Type B pancreatic cell (in vitro differentiated cells): ENCODE measurements at regions not wholly inside any gene's neighbourhood (a gene's known extent, or its start where the extent isn't known, plus 50 kb on each side); places are given as distances from the start of the nearest gene placed in this dataset.

Experiments
- DNase-seq: peaks from one replicate; pipeline ENCODE4 v3.0.0; 2021; ENCODE audit warnings: mixed read lengths; ENCODE audit not compliant: unreplicated experiment; ENCODE audit errors: extremely low spot score
- H3K27ac Mint-ChIP-seq: 2 replicates; pipeline ENCODE4 v1.8.0; 2021; ENCODE audit warnings: mild to moderate bottlenecking, mixed read lengths
- H3K27me3 Mint-ChIP-seq: 2 replicates; pipeline ENCODE4 v1.8.0; 2021; ENCODE audit warnings: mixed read lengths
- H3K36me3 Mint-ChIP-seq: 2 replicates; pipeline ENCODE4 v1.8.0; 2021; ENCODE audit warnings: mixed read lengths
- H3K4me1 Mint-ChIP-seq: one replicate; pipeline ENCODE4 v1.8.0; 2021; ENCODE audit warnings: mixed read lengths; ENCODE audit not compliant: unreplicated experiment
- H3K4me3 Mint-ChIP-seq: 2 replicates; pipeline ENCODE4 v1.8.0; 2021; ENCODE audit warnings: mild to moderate bottlenecking, mixed read lengths
- H3K9me3 Mint-ChIP-seq: 2 replicates; pipeline ENCODE4 v1.8.0; 2021; ENCODE audit warnings: mixed read lengths
- TF ChIP-seq, protein P1 (sequence below): fragments of 200-600 bp; sonication (generic); conservative IDR thresholded peaks from 2 replicates; pipeline ENCODE4 v1.5.0; 2021; ENCODE audit warnings: antibody characterized with exemption, mild to moderate bottlenecking

DNA sequence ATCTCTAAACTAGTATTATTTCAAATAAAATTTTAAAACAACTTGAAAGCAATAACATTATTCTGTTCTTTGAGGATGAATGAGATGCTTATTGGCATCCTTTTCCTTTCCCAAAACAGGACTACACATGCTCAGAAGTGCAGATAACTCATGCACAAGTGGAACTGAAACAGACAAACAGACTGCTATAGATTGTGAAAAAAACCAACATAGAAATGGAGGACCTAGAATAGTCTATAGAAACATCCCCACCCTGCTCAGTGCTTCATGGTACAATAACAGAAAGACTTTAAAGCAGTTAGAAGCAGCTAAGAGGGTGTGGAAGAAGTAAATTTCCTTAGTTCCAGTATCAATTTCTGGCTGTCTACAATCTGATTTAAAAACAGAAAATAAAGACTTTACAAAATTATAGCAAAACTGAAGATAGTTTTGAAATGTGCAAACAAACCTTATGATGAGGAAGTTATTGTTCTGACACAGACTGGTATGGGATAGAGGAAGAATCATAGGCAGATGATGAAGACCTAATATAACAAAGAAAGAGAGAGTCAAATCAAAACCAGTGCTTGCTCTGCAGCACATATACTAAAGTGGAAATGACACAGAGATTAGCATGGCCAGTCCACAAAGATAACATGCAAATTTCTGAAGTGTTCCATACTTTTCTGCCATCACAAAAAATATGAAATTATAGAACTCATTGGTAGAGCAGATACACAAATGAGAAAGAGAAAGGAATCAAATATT, 1025.4 kb downstream of the SQOR start:
- Mint-ChIP-seq H3K36me3 (no peaks in the 10 kb centered on the region), H3K27me3 (no peaks in the 10 kb centered on the region), H3K9me3 (no peaks in the 10 kb centered on the region), H3K4me1 (no peaks in the 10 kb centered on the region), H3K4me3 (no peak overlapping the region), H3K27ac (no peak overlapping the region)
- DNase-seq, result no peak
- TF ChIP-seq, protein P1, sequence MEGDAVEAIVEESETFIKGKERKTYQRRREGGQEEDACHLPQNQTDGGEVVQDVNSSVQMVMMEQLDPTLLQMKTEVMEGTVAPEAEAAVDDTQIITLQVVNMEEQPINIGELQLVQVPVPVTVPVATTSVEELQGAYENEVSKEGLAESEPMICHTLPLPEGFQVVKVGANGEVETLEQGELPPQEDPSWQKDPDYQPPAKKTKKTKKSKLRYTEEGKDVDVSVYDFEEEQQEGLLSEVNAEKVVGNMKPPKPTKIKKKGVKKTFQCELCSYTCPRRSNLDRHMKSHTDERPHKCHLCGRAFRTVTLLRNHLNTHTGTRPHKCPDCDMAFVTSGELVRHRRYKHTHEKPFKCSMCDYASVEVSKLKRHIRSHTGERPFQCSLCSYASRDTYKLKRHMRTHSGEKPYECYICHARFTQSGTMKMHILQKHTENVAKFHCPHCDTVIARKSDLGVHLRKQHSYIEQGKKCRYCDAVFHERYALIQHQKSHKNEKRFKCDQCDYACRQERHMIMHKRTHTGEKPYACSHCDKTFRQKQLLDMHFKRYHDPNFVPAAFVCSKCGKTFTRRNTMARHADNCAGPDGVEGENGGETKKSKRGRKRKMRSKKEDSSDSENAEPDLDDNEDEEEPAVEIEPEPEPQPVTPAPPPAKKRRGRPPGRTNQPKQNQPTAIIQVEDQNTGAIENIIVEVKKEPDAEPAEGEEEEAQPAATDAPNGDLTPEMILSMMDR, result no peak

DNA sequence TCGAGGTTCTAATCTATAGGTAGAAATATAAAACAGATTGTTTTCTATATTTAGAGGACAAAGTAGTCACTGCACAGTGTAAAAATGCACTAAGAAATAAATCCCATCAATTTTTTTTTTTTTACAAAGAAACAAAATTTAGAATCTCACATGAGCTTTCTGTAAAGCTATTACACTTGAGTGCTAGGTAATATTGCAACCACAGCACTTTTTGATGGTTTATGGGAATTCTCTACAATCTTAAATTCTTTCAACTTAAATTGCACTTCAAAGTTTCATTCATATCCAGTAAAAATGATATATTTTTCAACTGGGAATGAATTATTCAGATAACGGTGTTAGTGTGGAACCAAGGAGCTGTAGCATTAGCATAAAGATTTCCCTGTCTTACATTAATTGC, 1035.4 kb downstream of the SQOR start:
- no peak for DNase-seq
- H3K4me1 Mint-ChIP-seq, result peaks cover 5% of the 10 kb centered on the region
- no peak overlapping the region for H3K27ac Mint-ChIP-seq
- no peaks in the 10 kb centered on the region for H3K36me3 Mint-ChIP-seq
- H3K4me3 Mint-ChIP-seq, result no peak overlapping the region
- no peaks in the 10 kb centered on the region for H3K9me3 Mint-ChIP-seq
- TF ChIP-seq, protein P1, result no peak
- no peaks in the 10 kb centered on the region for H3K27me3 Mint-ChIP-seq

DNA sequence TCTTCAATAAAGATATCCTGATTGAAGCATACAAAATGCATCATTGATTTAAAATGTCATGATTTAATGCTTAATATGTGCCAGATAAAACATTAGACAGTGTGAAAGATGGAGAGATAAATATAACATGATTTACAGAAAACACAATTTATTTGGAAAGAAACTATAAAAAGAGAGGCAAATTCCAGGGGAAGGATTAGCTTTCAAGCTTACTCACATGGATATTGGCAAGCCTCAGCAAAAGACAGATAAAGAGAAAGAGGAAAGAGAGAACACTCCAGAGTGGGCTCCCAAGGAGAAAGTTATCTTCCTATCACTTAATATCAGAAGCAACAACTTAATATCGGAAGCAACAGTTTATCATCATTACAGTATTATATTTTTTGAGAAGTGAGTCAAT, 1036.5 kb downstream of the SQOR start:
- Mint-ChIP-seq H3K27ac (no peak overlapping the region), H3K4me3 (no peak overlapping the region), H3K36me3 (no peaks in the 10 kb centered on the region), H3K4me1 (peaks cover 5% of the 10 kb centered on the region), H3K27me3 (no peaks in the 10 kb centered on the region), H3K9me3 (no peaks in the 10 kb centered on the region)
- TF ChIP-seq, protein P1, result no peak
- no peak for DNase-seq

DNA sequence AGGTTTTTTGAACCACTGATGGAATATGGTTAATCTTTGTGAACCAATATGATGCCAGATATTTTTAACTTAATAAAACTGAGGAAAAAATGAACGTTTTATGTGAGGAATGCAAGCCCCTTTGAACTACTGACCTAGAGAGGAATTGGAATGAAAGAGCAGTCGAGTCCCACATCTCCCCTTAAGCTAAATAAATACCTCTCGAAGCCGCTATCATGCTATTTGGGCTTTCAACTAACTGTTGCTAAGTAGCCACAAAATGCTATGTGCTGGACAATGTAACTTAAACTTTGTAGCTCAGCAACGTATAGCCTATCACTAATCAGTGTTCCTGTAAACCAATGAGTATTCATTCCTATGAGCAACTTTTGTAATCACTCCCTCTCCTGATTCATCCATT, 1037.2 kb downstream of the SQOR start:
- no peaks in the 10 kb centered on the region for H3K36me3 Mint-ChIP-seq
- no peak overlapping the region for H3K4me3 Mint-ChIP-seq
- TF ChIP-seq, protein P1, result no peak
- peaks cover 5% of the 10 kb centered on the region for H3K4me1 Mint-ChIP-seq
- no peaks in the 10 kb centered on the region for H3K27me3 Mint-ChIP-seq
- DNase-seq, result no peak
- no peaks in the 10 kb centered on the region for H3K9me3 Mint-ChIP-seq
- no peak overlapping the region for H3K27ac Mint-ChIP-seq

DNA sequence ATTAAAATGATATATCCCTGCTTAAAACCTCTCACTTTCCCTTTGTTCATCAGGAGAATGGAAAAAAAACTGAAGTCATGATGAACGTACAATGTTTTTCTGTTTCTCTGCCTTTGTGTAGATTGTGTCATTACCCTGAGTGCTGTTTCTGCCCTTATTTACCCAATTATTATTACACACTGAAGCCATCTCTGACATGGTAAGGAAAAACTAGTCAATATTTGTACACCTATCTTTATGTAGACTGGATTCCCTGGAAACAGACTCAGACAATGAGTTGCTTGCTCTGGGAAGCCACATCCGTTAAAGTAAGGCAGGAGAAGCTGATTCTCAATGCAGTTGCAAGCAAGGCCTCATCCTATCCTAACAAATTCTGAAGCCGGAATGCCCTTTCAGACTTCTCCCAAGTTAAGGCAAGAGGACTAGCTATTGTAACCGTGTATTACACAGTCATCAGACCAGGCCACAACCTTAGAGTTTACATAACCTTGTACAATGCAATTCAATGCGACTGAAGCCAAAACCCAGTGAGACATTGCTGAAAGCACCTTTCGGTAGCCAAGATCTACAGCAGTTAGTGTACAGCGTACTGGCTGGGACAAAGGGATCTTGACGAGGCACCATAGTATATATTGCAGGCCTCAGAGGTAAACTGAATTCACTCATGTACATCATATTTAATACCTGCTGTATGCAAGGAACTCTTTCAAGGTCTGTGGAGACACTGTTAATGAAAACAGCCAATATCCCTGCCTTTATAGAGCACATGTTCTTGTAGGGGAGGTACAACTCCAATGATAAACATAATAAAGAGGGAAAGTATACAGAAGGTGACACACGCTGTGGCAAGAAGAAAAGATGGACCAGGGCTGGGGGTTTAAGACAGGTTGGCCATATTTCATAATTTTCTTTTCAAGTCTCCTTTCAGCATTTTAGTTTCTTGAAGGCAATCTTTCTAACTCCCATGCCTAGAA, 1040.8 kb upstream of the SEMA6D start:
- TF ChIP-seq, protein P1, result no peak
- H3K27me3 Mint-ChIP-seq, result no peaks in the 10 kb centered on the region
- H3K4me1 Mint-ChIP-seq, result peaks cover 5% of the 10 kb centered on the region
- no peak overlapping the region for H3K27ac Mint-ChIP-seq
- no peak for DNase-seq
- H3K36me3 Mint-ChIP-seq, result no peaks in the 10 kb centered on the region
- H3K4me3 Mint-ChIP-seq, result no peak overlapping the region
- no peaks in the 10 kb centered on the region for H3K9me3 Mint-ChIP-seq
